ENCODE measurements at regions not wholly inside any gene's neighbourhood (a gene's known extent, or its start where the extent isn't known, plus 50 kb on each side); places are given as distances from the start of the nearest gene placed in this dataset.

- BruUV-seq (replicated peaks): no TSS peak
- CTCF ChIA-PET: interaction anchor here (0.6 kb wide), 2 partner anchors 36 to 186 kb away, joined by 3 to 4 read pairs; no protein-coding TSS in a partner anchor
- intact Hi-C loops (cut with micrococcal nuclease; ENCODE audit: unreplicated experiment): no loop called here
Measured at GRCh38 chr4:53705972-53706371, 114.7 kb upstream of the LNX1 start.

GRCh38 chr4:53705151-53705764 is 114.0 kb upstream of the LNX1 start:
- intact Hi-C loops (cut with micrococcal nuclease; ENCODE audit: unreplicated experiment) (no loop called here), in situ Hi-C loops (cut with HindIII; ENCODE audit: low pct_unique_long_range_greater_than_20kb, low sequenced_read_pairs) (no loop called here)
- ATAC-seq (no peak), DNase-seq (ENCODE audit: low read depth, low spot score) (no peak)
- Histone ChIP-seq H3K27me3 (ENCODE audit: control insufficient read depth, insufficient read depth, low read length) (no peaks in the 10 kb centered on the region), H3K9me3 (ENCODE audit: control insufficient read depth, insufficient read depth, low read depth, low read length) (no peaks in the 10 kb centered on the region), H3K4me3 (ENCODE audit: low read depth in 2 of 2, low read length in 2 of 2) (no peak overlapping the region), H3K36me3 (ENCODE audit: control insufficient read depth, insufficient read depth, low read length) (no peaks in the 10 kb centered on the region), H3K4me1 (ENCODE audit: control insufficient read depth, insufficient read depth, low read length) (no peaks in the 10 kb centered on the region; the same call in none of the 2 replicates), H3K27ac (ENCODE audit: low read length) (no peak overlapping the region)
- TF ChIP-seq CTCF (IDR thresholded peaks at IDR 0.05) (no peak), POLR2AphosphoS5 (IDR thresholded peaks at IDR 0.05; ENCODE audit: low read depth, low read length) (no peak), TCF7L2 (IDR thresholded peaks at IDR 0.05; ENCODE audit: low read depth, low read length) (no peak), SIN3A (IDR thresholded peaks at IDR 0.05; ENCODE audit: borderline replicate concordance, insufficient read depth, low read depth, low read length) (no peak), REST (IDR thresholded peaks at IDR 0.05; ENCODE audit: insufficient read depth in 1 of 2, low read depth in 2 of 2, low read length in 1 of 2) (no peak)
- POLR2A ChIA-PET: no interaction called here
- CTCF ChIA-PET: interaction anchor here (0.7 kb wide), 1 partner anchor 203 kb away, joined by 3 read pairs; no protein-coding TSS in a partner anchor
- BruUV-seq (replicated peaks): no TSS peak

More at GRCh38 chr4:53705972-53706371, 114.7 kb upstream of the LNX1 start:
- no peak overlapping the region for H3K27ac ChIP-seq (ENCODE audit: low read length)
- H3K27me3 ChIP-seq (ENCODE audit: control insufficient read depth, insufficient read depth, low read length): no peaks in the 10 kb centered on the region
- H3K4me3 ChIP-seq (ENCODE audit: low read depth in 2 of 2, low read length in 2 of 2): no peak overlapping the region
- no peak for DNase-seq (ENCODE audit: low read depth, low spot score)
- in situ Hi-C loops (cut with HindIII; ENCODE audit: low pct_unique_long_range_greater_than_20kb, low sequenced_read_pairs): no loop called here
- TF ChIP-seq CTCF (IDR thresholded peaks at IDR 0.05) (no peak), TCF7L2 (IDR thresholded peaks at IDR 0.05; ENCODE audit: low read depth, low read length) (no peak), REST (IDR thresholded peaks at IDR 0.05; ENCODE audit: insufficient read depth in 1 of 2, low read depth in 2 of 2, low read length in 1 of 2) (no peak), SIN3A (IDR thresholded peaks at IDR 0.05; ENCODE audit: borderline replicate concordance, insufficient read depth, low read depth, low read length) (no peak), POLR2AphosphoS5 (IDR thresholded peaks at IDR 0.05; ENCODE audit: low read depth, low read length) (no peak)
- no peaks in the 10 kb centered on the region for H3K9me3 ChIP-seq (ENCODE audit: control insufficient read depth, insufficient read depth, low read depth, low read length)
- no peaks in the 10 kb centered on the region; the same call in none of the 2 replicates for H3K4me1 ChIP-seq (ENCODE audit: control insufficient read depth, insufficient read depth, low read length)
- no peak for ATAC-seq
- POLR2A ChIA-PET: no interaction called here
- H3K36me3 ChIP-seq (ENCODE audit: control insufficient read depth, insufficient read depth, low read length): no peaks in the 10 kb centered on the region

Data from Panc1 (cell line).